Spleen (tissue), 7 donors: ENCODE measurements at regions not wholly inside any gene's neighbourhood (a gene's known extent, or its start where the extent isn't known, plus 50 kb on each side); places are given as distances from the start of the nearest gene placed in this dataset.

Experiments
- CTCF ChIP-seq, 11 experiments: fragments of 200-600 bp in 7 of 11; fragments of 450-650 bp in 4 of 11; sonication (generic) in 4 of 11; IDR thresholded peaks in 8 of 11; conservative IDR thresholded peaks in 3 of 11; 1 replicate in 7 of 11; 2 replicates in 4 of 11; pipeline versions ENCODE4 v1.4.0 to v1.8.0; 2016 to 2021; ENCODE audit warnings: antibody characterized with exemption in 11 of 11, inconsistent platforms in 4 of 11, mild to moderate bottlenecking in 1 of 11
- POLR2A ChIP-seq, 3 donors: fragments of 450-650 bp; IDR thresholded peaks; one replicate each; pipeline ENCODE4 v1.5.1; 2017; ENCODE audit warnings: antibody characterized with exemption in 3 of 3, mild to moderate bottlenecking in 1 of 3
- donor health status: DM: no; HTN: no; CAD: no; lungs with moderate emphysema.
- donor health status: DM: no; HTN: no; CAD: no.
- donor health status: DM: no; HTN: no; CAD: no.

- TF ChIP-seq POLR2A (IDR thresholded peaks at IDR 0.05) (no peak), CTCF (IDR thresholded peaks at IDR 0.05 in 8 of 11, conservative IDR thresholded peaks at IDR 0.05 in 3 of 11) (no peak)
Observed at GRCh38 chr4:170307182-170307581, 217.4 kb upstream of the AADAT start.
